ENCODE measurements at regions not wholly inside any gene's neighbourhood (a gene's known extent, or its start where the extent isn't known, plus 50 kb on each side); places are given as distances from the start of the nearest gene placed in this dataset.

- TF ChIP-seq TEAD1 (CRISPR knock-in tag; IDR thresholded peaks at IDR 0.05), result no peak
- TF ChIP-seq, protein P1, sequence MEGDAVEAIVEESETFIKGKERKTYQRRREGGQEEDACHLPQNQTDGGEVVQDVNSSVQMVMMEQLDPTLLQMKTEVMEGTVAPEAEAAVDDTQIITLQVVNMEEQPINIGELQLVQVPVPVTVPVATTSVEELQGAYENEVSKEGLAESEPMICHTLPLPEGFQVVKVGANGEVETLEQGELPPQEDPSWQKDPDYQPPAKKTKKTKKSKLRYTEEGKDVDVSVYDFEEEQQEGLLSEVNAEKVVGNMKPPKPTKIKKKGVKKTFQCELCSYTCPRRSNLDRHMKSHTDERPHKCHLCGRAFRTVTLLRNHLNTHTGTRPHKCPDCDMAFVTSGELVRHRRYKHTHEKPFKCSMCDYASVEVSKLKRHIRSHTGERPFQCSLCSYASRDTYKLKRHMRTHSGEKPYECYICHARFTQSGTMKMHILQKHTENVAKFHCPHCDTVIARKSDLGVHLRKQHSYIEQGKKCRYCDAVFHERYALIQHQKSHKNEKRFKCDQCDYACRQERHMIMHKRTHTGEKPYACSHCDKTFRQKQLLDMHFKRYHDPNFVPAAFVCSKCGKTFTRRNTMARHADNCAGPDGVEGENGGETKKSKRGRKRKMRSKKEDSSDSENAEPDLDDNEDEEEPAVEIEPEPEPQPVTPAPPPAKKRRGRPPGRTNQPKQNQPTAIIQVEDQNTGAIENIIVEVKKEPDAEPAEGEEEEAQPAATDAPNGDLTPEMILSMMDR (IDR thresholded peaks at IDR 0.05), result no peak
- TF ChIP-seq ZNF317 (CRISPR knock-in tag; IDR thresholded peaks at IDR 0.05; ENCODE audit: borderline replicate concordance, low read depth), result no peak
- no peak for TF ChIP-seq ETV6 (CRISPR knock-in tag; IDR thresholded peaks at IDR 0.05)
- no peak for TF ChIP-seq ATF1 (CRISPR knock-in tag; IDR thresholded peaks at IDR 0.05)
- TF ChIP-seq MAX (CRISPR knock-in tag; IDR thresholded peaks at IDR 0.05), result no peak
- no peak for TF ChIP-seq ZNF416 (CRISPR knock-in tag; IDR thresholded peaks at IDR 0.05)
- TF ChIP-seq SMAD3 (CRISPR knock-in tag; IDR thresholded peaks at IDR 0.05; ENCODE audit: borderline replicate concordance), result no peak
- TF ChIP-seq, protein P2, sequence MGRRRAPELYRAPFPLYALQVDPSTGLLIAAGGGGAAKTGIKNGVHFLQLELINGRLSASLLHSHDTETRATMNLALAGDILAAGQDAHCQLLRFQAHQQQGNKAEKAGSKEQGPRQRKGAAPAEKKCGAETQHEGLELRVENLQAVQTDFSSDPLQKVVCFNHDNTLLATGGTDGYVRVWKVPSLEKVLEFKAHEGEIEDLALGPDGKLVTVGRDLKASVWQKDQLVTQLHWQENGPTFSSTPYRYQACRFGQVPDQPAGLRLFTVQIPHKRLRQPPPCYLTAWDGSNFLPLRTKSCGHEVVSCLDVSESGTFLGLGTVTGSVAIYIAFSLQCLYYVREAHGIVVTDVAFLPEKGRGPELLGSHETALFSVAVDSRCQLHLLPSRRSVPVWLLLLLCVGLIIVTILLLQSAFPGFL (CRISPR knock-in tag; IDR thresholded peaks at IDR 0.05; ENCODE audit: borderline replicate concordance), result no peak
- TF ChIP-seq, protein P3, sequence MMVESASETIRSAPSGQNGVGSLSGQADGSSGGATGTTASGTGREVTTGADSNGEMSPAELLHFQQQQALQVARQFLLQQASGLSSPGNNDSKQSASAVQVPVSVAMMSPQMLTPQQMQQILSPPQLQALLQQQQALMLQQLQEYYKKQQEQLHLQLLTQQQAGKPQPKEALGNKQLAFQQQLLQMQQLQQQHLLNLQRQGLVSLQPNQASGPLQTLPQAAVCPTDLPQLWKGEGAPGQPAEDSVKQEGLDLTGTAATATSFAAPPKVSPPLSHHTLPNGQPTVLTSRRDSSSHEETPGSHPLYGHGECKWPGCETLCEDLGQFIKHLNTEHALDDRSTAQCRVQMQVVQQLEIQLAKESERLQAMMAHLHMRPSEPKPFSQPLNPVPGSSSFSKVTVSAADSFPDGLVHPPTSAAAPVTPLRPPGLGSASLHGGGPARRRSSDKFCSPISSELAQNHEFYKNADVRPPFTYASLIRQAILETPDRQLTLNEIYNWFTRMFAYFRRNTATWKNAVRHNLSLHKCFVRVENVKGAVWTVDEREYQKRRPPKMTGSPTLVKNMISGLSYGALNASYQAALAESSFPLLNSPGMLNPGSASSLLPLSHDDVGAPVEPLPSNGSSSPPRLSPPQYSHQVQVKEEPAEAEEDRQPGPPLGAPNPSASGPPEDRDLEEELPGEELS (CRISPR knock-in tag; IDR thresholded peaks at IDR 0.05), result no peak
- TF ChIP-seq USF2 (CRISPR knock-in tag; IDR thresholded peaks at IDR 0.05), result no peak
Measured at GRCh38 chr16:51022955-51023354, 128.1 kb downstream of the SALL1 start.

Measured in WTC11 (cell line).